ENCODE measurements at regions not wholly inside any gene's neighbourhood (a gene's known extent, or its start where the extent isn't known, plus 50 kb on each side); places are given as distances from the start of the nearest gene placed in this dataset.

DNA sequence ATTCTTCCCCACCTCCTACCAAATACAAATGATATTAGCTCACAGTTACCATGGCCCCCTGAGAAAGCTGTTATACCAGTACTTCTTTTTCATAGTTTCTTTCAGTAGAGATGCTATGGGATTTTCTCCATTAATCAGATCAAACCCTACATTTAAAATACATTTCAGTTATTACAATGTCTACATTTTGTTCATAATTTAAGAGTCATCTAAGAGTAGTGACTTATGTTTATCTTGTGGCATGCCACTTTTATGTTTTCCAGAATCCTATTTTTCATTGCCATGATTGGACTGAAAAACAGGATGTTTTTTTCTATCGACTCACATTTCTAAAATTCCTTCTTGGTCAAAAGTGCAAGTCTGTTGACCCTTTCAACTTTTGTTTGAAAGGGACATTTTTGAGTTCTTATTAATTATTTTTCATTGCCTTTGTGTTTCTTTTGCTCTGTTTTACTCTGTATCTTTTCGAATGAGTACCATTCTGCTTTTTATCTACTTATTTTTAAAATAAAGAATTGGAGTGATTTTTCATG lies 77.4 kb upstream of the ANXA1 start:
- DNase-seq = no peak
- CTCF ChIA-PET = no interaction called here
- Mint-ChIP-seq H3K4me3 (no peak overlapping the region), H3K36me3 (ENCODE audit: low read depth) (no peaks in the 10 kb centered on the region), H3K27ac (no peak overlapping the region), H3K4me1 (no peaks in the 10 kb centered on the region), H3K9me3 (no peaks in the 10 kb centered on the region), H3K27me3 (peaks cover 27% of the 10 kb centered on the region)
- POLR2A ChIA-PET = no interaction called here

DNA sequence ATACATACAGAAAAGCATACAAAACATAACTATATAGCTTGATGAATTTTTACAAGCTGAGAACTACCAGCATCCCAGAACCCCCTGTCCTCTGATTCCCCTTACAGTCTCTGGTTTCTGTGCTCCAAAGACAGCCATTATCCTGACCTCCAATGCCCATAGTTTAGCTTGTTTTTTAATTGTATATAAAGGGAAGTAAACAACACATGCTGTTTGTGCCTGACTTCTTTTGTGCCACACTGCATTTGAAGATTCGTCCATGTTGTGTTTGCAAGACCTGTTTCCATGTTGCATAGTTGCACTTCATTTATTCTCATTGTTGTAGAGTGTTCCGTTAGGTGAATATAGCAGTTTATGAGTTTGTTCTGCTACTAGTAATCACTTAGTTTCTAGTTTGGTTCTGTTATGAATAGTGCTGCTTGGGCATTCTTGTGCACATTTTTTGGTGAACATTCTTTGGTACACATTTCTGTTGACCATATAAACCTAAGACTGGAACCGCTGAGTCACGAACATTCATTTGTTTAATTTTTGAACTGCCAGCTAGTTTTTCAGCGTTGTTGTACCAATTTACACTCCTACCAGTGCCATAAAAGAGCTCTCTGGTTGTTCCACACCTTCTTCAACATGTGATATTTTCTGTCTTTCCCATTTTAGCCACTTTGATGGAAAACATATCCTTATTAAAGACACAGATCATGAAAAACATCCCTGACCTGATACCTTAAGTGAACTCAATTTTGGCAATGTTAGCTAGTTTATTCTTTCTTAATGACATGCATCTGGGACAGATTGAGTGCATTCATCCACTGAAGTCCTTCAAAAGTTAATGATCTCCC lies 78.1 kb upstream of the ANXA1 start:
- POLR2A ChIA-PET = no interaction called here
- H3K27ac Mint-ChIP-seq = no peak overlapping the region
- DNase-seq = no peak
- CTCF ChIA-PET = interaction anchor here (0.5 kb wide), 1 partner anchor 252 kb away, joined by 3 read pairs; no protein-coding TSS in a partner anchor
- H3K36me3 Mint-ChIP-seq (ENCODE audit: low read depth) = no peaks in the 10 kb centered on the region
- no peaks in the 10 kb centered on the region for H3K4me1 Mint-ChIP-seq
- H3K27me3 Mint-ChIP-seq = peaks cover 27% of the 10 kb centered on the region
- H3K9me3 Mint-ChIP-seq = no peaks in the 10 kb centered on the region
- no peak overlapping the region for H3K4me3 Mint-ChIP-seq

DNA sequence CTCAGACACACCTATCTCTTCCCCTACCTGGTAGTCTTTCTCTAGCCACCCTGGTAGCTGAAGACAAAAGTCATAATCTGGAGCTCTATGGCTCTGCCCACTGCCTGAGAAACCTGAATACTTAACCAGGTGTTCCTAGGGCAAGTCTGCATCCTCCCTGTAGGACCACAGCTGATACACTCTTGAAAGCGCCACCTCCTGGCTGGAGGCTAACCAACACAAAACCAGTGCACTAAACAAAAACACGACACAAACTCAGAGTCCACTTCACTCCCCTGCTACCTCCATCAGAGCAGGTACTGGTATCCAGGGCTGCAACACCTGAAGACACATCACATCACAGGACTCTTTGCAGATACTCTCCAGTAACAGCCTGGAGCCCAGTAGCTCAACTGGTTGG lies 84.6 kb upstream of the ANXA1 start:
- Mint-ChIP-seq H3K4me3 (no peak overlapping the region), H3K36me3 (ENCODE audit: low read depth) (no peaks in the 10 kb centered on the region), H3K4me1 (no peaks in the 10 kb centered on the region), H3K27me3 (peaks cover 4% of the 10 kb centered on the region), H3K27ac (no peak overlapping the region), H3K9me3 (no peaks in the 10 kb centered on the region)
- ChIA-PET POLR2A (no interaction called here), CTCF (interaction anchor here (0.6 kb wide), 1 partner anchor 1571 kb away, joined by 4 read pairs; no protein-coding TSS in a partner anchor)
- no peak for DNase-seq

DNA sequence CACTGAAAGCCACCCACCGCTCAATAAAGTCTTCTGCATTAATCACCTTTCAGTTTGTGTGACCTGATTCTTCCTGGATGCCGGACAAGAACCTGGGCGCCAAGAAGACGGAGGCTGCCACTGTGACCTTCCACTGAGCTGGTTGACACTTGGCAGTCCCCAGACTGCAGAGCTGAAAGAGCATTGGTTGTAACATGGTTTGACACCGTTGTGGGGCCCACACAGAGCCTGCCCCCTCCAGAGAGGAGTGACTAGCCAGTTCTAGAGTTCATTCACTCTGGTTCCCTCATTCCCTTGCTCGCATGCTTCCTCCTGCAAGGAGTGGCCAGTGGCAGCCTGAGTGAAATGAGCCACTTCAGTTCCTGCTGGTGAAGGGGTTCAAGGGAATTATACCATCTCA lies 86.2 kb upstream of the ANXA1 start:
- DNase-seq = no peak
- Mint-ChIP-seq H3K4me1 (no peaks in the 10 kb centered on the region), H3K36me3 (ENCODE audit: low read depth) (no peaks in the 10 kb centered on the region), H3K4me3 (no peak overlapping the region), H3K27ac (no peak overlapping the region), H3K9me3 (no peaks in the 10 kb centered on the region), H3K27me3 (peaks cover 2% of the 10 kb centered on the region)
- CTCF ChIA-PET = no interaction called here
- POLR2A ChIA-PET = no interaction called here

DNA sequence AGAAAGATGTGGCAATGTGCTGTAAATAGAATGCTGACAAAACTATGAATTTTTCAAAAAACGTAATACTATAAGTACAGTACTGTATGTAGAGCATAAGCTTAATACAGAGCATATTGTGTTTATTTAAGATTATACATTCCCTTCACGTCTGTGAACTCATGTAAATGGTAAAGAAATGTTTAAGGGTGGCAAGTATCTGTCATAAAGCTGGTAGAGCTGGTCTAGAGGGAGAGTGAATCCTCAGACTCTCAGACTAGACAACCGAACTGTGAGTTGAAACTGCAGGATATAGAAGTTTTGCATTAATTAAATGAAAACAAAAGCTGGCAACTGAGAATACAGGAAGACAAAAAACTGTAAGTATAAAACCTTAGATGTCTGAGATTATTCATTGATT lies 87.3 kb upstream of the ANXA1 start:
- POLR2A ChIA-PET = no interaction called here
- DNase-seq = no peak
- Mint-ChIP-seq H3K36me3 (ENCODE audit: low read depth) (no peaks in the 10 kb centered on the region), H3K9me3 (no peaks in the 10 kb centered on the region), H3K27me3 (peaks cover 2% of the 10 kb centered on the region), H3K4me3 (no peak overlapping the region), H3K27ac (no peak overlapping the region), H3K4me1 (no peaks in the 10 kb centered on the region)
- CTCF ChIA-PET = no interaction called here

DNA sequence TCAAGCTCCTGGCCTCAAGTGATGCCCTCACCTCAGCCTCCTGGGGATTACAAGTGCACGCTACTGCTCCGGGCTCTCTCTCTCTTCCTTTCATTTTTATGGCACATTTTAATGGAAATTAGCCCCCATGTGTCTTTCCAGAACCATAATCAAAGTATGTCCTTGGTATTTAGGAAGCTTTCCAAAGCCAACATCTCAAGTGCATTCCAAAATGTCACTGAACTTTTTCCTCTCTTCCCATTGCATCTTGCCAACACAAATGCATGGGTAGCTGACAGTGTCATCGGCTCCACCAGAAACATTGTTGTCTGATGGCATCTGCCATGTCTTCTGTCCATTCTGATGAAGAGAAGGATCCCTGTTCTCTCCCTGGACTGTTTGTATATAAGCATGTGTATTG lies 90.5 kb upstream of the ANXA1 start:
- DNase-seq = no peak
- Mint-ChIP-seq H3K9me3 (no peaks in the 10 kb centered on the region), H3K4me1 (no peaks in the 10 kb centered on the region), H3K4me3 (no peak overlapping the region), H3K27ac (no peak overlapping the region), H3K36me3 (ENCODE audit: low read depth) (no peaks in the 10 kb centered on the region), H3K27me3 (peaks cover 3% of the 10 kb centered on the region)
- ChIA-PET POLR2A (no interaction called here), CTCF (no interaction called here)

DNA sequence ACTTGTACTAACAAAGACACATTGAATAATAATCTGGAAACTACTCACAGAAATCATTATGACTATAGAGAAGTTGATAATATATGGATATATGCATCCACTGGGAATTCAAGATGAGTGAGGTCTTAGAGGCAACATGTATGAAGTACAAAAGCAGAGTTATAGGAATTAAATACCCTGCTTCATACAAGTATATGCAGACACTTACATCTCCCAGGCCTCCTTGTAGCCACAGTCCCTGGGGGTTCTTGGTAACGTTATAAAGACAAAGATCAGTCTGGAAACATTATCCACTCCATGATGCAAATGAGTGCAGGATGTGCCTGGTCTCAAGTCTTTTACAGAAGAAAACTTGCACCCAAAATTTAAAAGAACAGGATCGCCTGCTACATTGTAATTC lies 92.4 kb upstream of the ANXA1 start:
- no peaks in the 10 kb centered on the region for H3K9me3 Mint-ChIP-seq
- peaks cover 4% of the 10 kb centered on the region for H3K27me3 Mint-ChIP-seq
- no peaks in the 10 kb centered on the region for H3K36me3 Mint-ChIP-seq (ENCODE audit: low read depth)
- no peak overlapping the region for H3K27ac Mint-ChIP-seq
- H3K4me1 Mint-ChIP-seq = no peaks in the 10 kb centered on the region
- no peak for DNase-seq
- H3K4me3 Mint-ChIP-seq = no peak overlapping the region
- POLR2A ChIA-PET = no interaction called here
- CTCF ChIA-PET = no interaction called here

DNA sequence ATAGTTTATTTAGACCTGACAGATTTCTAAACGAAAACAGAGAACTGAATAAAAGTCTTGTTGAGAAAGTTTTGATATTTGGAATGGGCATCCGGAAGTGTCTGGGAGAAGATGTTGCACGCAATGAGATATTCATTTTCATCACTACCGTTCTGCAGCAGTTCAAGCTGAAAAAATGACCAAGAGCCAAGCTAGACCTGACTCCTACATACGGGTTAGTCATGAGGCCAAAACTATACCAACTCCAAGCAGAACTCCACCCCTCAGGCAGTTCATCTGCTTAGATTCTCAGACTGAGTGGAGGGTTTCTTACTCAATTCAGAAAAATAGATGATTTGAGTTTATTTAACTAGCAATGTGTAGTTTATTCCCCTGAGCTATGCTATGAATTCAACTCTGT lies 95.4 kb upstream of the ANXA1 start:
- H3K4me3 Mint-ChIP-seq = no peak overlapping the region
- H3K27me3 Mint-ChIP-seq = peaks cover 9% of the 10 kb centered on the region
- ChIA-PET POLR2A (no interaction called here), CTCF (interaction anchor here (0.8 kb wide), 1 partner anchor 8 kb away, joined by 3 read pairs; no protein-coding TSS in a partner anchor)
- no peaks in the 10 kb centered on the region for H3K36me3 Mint-ChIP-seq (ENCODE audit: low read depth)
- no peaks in the 10 kb centered on the region for H3K4me1 Mint-ChIP-seq
- no peak overlapping the region for H3K27ac Mint-ChIP-seq
- H3K9me3 Mint-ChIP-seq = no peaks in the 10 kb centered on the region
- DNase-seq = no peak

DNA sequence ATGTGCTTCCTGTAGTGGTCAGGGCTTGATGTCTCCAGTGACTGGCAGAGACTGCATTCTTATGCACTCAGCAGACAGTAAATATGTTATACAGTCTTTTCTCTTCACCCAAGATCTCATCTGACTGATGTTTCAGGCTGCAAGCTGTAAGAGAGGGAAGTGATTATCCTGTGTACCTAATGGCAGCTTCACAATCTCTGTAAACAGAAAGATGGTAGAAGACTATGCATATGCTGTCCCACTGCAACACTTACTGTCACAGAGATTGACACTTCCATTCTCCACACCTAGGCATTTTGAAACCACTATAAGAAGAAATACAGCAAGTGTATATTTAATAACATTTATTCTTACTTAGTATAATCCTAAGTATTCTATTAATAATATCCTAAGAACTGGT lies 97.6 kb upstream of the ANXA1 start:
- no peak overlapping the region for H3K27ac Mint-ChIP-seq
- H3K9me3 Mint-ChIP-seq = no peaks in the 10 kb centered on the region
- DNase-seq = no peak
- H3K27me3 Mint-ChIP-seq = peaks cover 9% of the 10 kb centered on the region
- no peaks in the 10 kb centered on the region for H3K36me3 Mint-ChIP-seq (ENCODE audit: low read depth)
- ChIA-PET CTCF (no interaction called here), POLR2A (no interaction called here)
- H3K4me1 Mint-ChIP-seq = no peaks in the 10 kb centered on the region
- H3K4me3 Mint-ChIP-seq = no peak overlapping the region

DNA sequence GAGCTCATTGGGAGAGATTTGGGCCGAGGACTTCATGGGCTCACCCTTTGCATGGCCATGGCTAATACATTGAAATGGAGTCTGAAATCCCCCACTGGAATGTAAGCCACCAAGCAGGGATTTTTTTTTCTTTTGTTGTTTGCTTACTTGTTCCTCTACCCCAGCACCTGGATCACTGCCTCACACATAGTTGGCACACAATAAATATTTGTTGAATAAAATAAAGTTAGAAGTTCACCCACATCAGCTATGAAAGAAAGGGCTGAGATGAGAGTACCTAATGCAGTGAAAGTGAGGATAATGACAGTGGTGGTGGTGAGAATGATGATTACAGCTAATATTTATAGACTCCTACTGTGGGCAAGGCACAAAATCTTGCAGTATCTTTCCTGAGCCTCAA lies 98.1 kb upstream of the ANXA1 start:
- H3K9me3 Mint-ChIP-seq = no peaks in the 10 kb centered on the region
- ChIA-PET CTCF (no interaction called here), POLR2A (no interaction called here)
- peaks cover 9% of the 10 kb centered on the region for H3K27me3 Mint-ChIP-seq
- no peak for DNase-seq
- no peaks in the 10 kb centered on the region for H3K36me3 Mint-ChIP-seq (ENCODE audit: low read depth)
- H3K27ac Mint-ChIP-seq = no peak overlapping the region
- no peak overlapping the region for H3K4me3 Mint-ChIP-seq
- H3K4me1 Mint-ChIP-seq = no peaks in the 10 kb centered on the region

DNA sequence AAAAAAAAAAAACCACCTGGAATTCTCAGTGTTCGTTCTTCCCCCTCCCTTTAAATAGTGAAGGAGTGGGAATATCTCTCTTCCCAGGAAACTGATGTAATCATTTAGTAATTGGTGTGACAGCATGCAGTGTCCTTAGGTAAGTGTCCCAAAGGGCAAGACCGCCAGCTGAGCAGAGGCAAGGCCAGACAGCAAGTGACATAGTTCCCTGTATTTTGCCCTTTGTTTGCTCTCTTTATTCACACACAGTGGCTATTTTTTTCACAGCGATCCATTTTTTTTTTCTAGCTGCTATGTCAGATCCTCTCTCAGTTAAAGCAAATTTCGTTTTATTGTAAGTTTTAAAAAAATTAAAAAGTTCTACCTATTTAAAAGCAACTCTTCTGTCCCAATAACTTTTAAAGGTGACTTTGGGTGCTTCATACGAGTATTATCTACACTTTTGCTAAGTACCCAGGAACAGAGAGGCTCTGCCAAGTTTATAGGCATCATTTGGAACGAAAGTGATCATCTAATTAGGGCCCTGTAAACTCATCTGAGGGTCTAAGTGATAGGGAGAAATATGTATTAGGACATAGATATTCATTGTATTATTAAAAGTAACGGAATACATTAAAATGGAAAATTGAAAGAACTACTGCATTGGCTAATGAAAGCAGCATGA lies 98.2 kb upstream of the ALDH1A1 start:
- H3K27me3 Mint-ChIP-seq = peaks cover 7% of the 10 kb centered on the region
- no peak for DNase-seq
- ChIA-PET CTCF (no interaction called here), POLR2A (no interaction called here)
- H3K9me3 Mint-ChIP-seq = no peaks in the 10 kb centered on the region
- H3K4me3 Mint-ChIP-seq = no peak overlapping the region
- no peaks in the 10 kb centered on the region for H3K36me3 Mint-ChIP-seq (ENCODE audit: low read depth)
- H3K27ac Mint-ChIP-seq = no peak overlapping the region
- H3K4me1 Mint-ChIP-seq = no peaks in the 10 kb centered on the region

DNA sequence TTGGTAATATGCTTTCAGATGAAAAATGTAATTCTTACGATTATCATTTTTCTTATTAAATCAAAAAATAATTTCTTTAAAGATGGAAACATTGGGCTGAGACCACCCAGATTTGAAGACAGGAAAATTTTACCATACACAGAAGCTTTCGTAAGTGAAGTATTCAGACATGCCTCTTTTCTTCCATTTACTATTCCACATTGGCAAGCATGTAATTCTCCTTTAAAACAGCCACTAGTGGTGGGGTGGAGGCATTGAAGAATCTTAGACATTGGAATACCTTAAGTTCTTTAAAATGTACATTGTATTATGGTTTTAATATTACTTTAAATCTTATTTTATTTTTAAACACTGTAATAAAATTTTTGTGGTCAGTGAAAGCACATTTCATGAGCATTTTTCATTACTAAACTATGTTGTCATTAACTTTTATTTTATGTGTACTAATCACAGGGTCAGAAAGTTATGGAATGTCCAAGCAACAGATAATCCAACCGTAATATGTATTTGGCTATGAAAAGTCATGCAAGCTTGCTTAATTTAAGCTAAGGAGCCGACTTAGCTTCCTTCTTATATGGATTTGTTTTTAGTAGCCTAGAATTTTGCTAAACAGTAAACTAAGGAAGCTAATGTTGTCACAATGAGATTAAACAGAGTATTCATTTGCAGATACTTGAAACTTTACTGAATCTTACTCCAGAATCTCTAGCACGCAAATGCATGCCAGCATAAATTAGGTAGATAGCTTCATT lies 97.4 kb upstream of the ALDH1A1 start:
- Mint-ChIP-seq H3K27ac (no peak overlapping the region), H3K36me3 (ENCODE audit: low read depth) (no peaks in the 10 kb centered on the region), H3K4me3 (no peak overlapping the region), H3K9me3 (no peaks in the 10 kb centered on the region), H3K27me3 (peaks cover 7% of the 10 kb centered on the region), H3K4me1 (no peaks in the 10 kb centered on the region)
- ChIA-PET CTCF (no interaction called here), POLR2A (no interaction called here)
- no peak for DNase-seq

DNA sequence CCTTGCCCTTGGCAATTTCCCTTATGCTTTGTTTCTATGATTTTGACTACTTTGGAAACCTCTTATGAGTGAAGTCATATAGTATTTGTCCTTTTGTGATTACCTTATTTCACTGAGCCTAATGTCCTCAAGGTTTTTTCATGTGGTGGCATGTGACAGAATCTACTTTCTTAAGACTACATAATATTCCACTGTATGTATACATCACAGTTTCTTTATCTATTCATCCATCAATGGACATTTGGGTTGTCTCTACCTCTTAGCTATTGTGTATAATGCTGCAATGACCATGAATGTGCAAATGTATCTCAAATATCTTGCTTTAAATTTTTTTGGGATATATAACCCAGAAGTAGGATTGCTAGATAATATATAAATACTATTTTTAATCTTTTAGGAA lies 96.4 kb upstream of the ALDH1A1 start:
- Mint-ChIP-seq H3K27ac (no peak overlapping the region), H3K4me3 (no peak overlapping the region), H3K36me3 (ENCODE audit: low read depth) (no peaks in the 10 kb centered on the region), H3K27me3 (peaks cover 7% of the 10 kb centered on the region), H3K4me1 (no peaks in the 10 kb centered on the region), H3K9me3 (no peaks in the 10 kb centered on the region)
- ChIA-PET CTCF (no interaction called here), POLR2A (no interaction called here)
- no peak for DNase-seq
